Activated CD8-positive, alpha-beta T cell treated with anti-CD3 and anti-CD28 coated beads for 36 hours (primary cell): ENCODE measurements at regions not wholly inside any gene's neighbourhood (a gene's known extent, or its start where the extent isn't known, plus 50 kb on each side); places are given as distances from the start of the nearest gene placed in this dataset.

Experiments
- ATAC-seq: fragments of 200-7000 bp; cut with Tn5 transposase; one replicate; pipeline ENCODE4 v1.10.0; 2021; ENCODE audit warnings: mild to moderate bottlenecking, moderate library complexity
- CTCF ChIA-PET: fragments of 350-600 bp; sonication (Branson Sonifier 250); formaldehyde crosslinking; loops from one replicate; lab custom pipeline; 2021; ENCODE audit warnings: antibody characterized with exemption; lab: Charles Lee
- POLR2A ChIA-PET: fragments of 350-600 bp; sonication (Branson Sonifier 250); formaldehyde crosslinking; loops from one replicate; lab custom pipeline; 2021; ENCODE audit warnings: antibody characterized with exemption; lab: Charles Lee
- DNase-seq: peaks from one replicate; pipeline ENCODE4 v3.0.0-alpha.2; 2020
- H3K27ac Mint-ChIP-seq: one replicate; pipeline ENCODE4 v1.8.0; 2021; ENCODE audit warnings: mild to moderate bottlenecking, mixed read lengths
- H3K27me3 Mint-ChIP-seq: one replicate; pipeline ENCODE4 v1.8.0; 2021; ENCODE audit warnings: mixed read lengths
- H3K36me3 Mint-ChIP-seq: one replicate; pipeline ENCODE4 v1.8.0; 2021; ENCODE audit warnings: low read depth, mixed read lengths
- H3K4me1 Mint-ChIP-seq: one replicate; pipeline ENCODE4 v1.8.0; 2021; ENCODE audit warnings: low read depth, mixed read lengths
- H3K4me3 Mint-ChIP-seq: one replicate; pipeline ENCODE4 v1.8.0; 2021; ENCODE audit warnings: mild to moderate bottlenecking, moderate library complexity, mixed read lengths
- H3K9me3 Mint-ChIP-seq: one replicate; pipeline ENCODE4 v1.8.0; 2021; ENCODE audit warnings: mixed read lengths
- intact Hi-C: fragments of 100-400 bp; cut with micrococcal nuclease; formaldehyde crosslinking; loops from one replicate; pipeline ENCODE4 v1.10.0; 2022
- TF ChIP-seq, protein P1 (sequence below): fragments of 200-600 bp; IDR thresholded peaks from one replicate; pipeline ENCODE4 v1.8.0; 2022; ENCODE audit warnings: antibody characterized with exemption, mild to moderate bottlenecking

DNA sequence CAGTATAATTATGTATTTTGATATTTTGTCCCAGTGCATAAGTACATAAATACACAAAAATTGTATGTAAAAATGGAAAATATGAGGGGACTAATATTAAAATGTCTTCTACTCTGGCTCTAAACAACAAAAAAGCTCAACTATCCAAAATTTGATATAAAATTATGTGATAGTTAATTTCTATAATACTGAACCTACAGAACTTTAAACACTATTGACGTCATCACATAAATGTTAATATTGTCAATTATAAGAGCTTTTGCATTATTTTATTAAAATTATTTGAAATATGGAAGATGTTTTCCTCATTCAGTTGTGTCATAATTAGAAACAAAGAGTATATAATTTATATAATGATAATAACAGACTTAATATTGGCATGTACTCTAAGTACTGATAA is 1139.7 kb upstream of the TMEFF2 start:
- ChIA-PET CTCF (no interaction called here), POLR2A (no interaction called here)
- Mint-ChIP-seq H3K27ac (no peak overlapping the region), H3K27me3 (no peaks in the 10 kb centered on the region), H3K4me1 (no peaks in the 10 kb centered on the region), H3K36me3 (no peaks in the 10 kb centered on the region), H3K4me3 (no peak overlapping the region), H3K9me3 (no peaks in the 10 kb centered on the region)
- ATAC-seq (no peak), DNase-seq (no peak)
- TF ChIP-seq, protein P1, sequence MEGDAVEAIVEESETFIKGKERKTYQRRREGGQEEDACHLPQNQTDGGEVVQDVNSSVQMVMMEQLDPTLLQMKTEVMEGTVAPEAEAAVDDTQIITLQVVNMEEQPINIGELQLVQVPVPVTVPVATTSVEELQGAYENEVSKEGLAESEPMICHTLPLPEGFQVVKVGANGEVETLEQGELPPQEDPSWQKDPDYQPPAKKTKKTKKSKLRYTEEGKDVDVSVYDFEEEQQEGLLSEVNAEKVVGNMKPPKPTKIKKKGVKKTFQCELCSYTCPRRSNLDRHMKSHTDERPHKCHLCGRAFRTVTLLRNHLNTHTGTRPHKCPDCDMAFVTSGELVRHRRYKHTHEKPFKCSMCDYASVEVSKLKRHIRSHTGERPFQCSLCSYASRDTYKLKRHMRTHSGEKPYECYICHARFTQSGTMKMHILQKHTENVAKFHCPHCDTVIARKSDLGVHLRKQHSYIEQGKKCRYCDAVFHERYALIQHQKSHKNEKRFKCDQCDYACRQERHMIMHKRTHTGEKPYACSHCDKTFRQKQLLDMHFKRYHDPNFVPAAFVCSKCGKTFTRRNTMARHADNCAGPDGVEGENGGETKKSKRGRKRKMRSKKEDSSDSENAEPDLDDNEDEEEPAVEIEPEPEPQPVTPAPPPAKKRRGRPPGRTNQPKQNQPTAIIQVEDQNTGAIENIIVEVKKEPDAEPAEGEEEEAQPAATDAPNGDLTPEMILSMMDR = no peak
- intact Hi-C loops = no loop called here

DNA sequence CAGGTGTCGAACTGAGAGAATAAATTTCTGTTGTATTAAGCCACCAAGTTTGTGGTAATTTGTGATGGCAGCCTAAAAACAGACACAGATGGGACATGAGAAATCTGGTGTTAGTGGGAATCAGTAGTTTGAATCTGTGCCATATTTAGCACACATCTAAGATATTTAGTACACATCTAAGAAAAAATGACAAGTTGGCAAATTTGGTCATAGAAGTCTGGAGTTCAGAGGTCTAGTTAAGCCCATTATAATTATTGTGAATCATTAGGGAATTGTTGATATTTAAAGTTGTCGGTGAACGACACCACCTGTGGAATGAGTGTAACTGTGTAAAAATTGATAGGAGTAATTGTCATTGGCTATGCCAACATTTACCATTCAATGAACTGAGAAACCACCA is 1138.8 kb upstream of the TMEFF2 start:
- no peak overlapping the region for H3K27ac Mint-ChIP-seq
- no peaks in the 10 kb centered on the region for H3K9me3 Mint-ChIP-seq
- DNase-seq (no peak), ATAC-seq (no peak)
- intact Hi-C loops = no loop called here
- no peaks in the 10 kb centered on the region for H3K4me1 Mint-ChIP-seq
- TF ChIP-seq, protein P1 = no peak
- no peaks in the 10 kb centered on the region for H3K27me3 Mint-ChIP-seq
- H3K36me3 Mint-ChIP-seq = no peaks in the 10 kb centered on the region
- H3K4me3 Mint-ChIP-seq = no peak overlapping the region
- POLR2A ChIA-PET = no interaction called here
- CTCF ChIA-PET = no interaction called here

DNA sequence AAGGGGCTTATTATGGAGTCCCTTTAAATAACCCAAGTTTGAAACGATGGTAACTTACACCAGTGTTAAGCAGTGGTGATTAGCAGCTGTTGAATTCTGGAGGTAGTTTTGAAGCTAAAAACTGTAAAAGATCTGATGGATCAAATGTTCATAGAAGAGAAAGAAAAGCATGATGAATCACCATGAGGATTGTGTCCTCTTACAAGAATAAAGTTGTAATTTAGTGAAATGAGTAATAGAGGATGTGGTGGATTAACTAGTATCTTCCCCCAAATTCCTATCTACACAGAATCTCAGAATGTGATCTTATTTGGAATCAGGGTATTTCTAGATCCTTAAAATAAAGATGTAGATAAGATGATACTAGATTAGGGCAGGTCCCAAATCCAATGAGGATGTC is 1138.2 kb upstream of the TMEFF2 start:
- Mint-ChIP-seq H3K27me3 (no peaks in the 10 kb centered on the region), H3K27ac (no peak overlapping the region), H3K9me3 (no peaks in the 10 kb centered on the region), H3K4me3 (no peak overlapping the region), H3K4me1 (no peaks in the 10 kb centered on the region), H3K36me3 (no peaks in the 10 kb centered on the region)
- ChIA-PET POLR2A (no interaction called here), CTCF (no interaction called here)
- ATAC-seq (no peak), DNase-seq (no peak)
- TF ChIP-seq, protein P1 = no peak
- intact Hi-C loops = no loop called here

DNA sequence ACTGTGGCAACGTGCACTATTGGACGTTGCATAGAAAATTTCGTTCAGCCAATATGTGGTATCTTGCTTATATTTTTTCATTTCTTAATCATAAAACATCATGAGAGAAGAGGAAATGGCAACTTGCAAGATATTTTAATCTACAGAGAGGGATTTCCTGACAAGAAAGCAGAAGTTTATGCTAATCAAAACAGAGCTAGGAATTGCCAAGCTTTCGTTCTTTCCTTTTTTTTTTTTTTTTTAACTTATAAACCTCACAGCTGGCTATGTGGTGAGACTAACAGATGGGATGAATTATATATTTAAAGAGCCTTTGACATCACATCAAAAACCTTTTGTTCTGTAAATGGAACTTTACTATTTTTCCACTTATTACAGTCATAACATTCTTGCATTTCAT is 1136.9 kb upstream of the TMEFF2 start:
- ATAC-seq = no peak
- no peak for DNase-seq
- Mint-ChIP-seq H3K4me3 (no peak overlapping the region), H3K27ac (no peak overlapping the region), H3K4me1 (no peaks in the 10 kb centered on the region), H3K36me3 (no peaks in the 10 kb centered on the region), H3K9me3 (no peaks in the 10 kb centered on the region), H3K27me3 (no peaks in the 10 kb centered on the region)
- TF ChIP-seq, protein P1 = no peak
- ChIA-PET CTCF (no interaction called here), POLR2A (no interaction called here)
- intact Hi-C loops = no loop called here

DNA sequence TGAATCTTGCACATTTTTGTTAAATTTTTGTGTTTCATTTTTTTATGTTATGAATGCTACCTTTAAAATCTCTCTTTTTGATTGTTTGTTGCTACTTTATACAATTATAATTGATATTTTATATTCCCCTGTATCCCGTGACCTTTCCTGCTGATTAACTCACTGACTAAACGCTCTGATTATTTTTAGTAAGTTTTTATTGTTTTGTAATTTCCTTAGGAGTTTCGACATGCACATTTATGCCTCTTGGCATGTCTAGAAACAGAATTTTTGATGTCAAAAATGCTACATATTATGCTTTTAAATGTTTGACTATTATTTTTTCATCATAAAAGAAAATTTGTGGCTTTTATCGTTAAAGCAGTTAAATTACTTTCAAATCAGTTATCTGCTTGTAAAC is 1131.6 kb upstream of the TMEFF2 start:
- no peak overlapping the region for H3K4me3 Mint-ChIP-seq
- CTCF ChIA-PET = no interaction called here
- no peak overlapping the region for H3K27ac Mint-ChIP-seq
- H3K4me1 Mint-ChIP-seq = no peaks in the 10 kb centered on the region
- no peaks in the 10 kb centered on the region for H3K9me3 Mint-ChIP-seq
- H3K36me3 Mint-ChIP-seq = no peaks in the 10 kb centered on the region
- TF ChIP-seq, protein P1 = no peak
- DNase-seq (no peak), ATAC-seq (no peak)
- no peaks in the 10 kb centered on the region for H3K27me3 Mint-ChIP-seq
- intact Hi-C loops = no loop called here
- POLR2A ChIA-PET = no interaction called here
